Activated naive CD4-positive, alpha-beta T cell treated with anti-CD3 and anti-CD28 coated beads, Interleukin-2, amount 50 U/mL, for 16 hours (primary cell): ENCODE measurements at regions not wholly inside any gene's neighbourhood (a gene's known extent, or its start where the extent isn't known, plus 50 kb on each side); places are given as distances from the start of the nearest gene placed in this dataset.
A peak's percentile ranks its signal among the peaks of the same experiment; 100 is the strongest.

Experiments
- DNase-seq: peaks from one replicate; pipeline ENCODE4 v3.0.0-alpha.2; 2020

DNA sequence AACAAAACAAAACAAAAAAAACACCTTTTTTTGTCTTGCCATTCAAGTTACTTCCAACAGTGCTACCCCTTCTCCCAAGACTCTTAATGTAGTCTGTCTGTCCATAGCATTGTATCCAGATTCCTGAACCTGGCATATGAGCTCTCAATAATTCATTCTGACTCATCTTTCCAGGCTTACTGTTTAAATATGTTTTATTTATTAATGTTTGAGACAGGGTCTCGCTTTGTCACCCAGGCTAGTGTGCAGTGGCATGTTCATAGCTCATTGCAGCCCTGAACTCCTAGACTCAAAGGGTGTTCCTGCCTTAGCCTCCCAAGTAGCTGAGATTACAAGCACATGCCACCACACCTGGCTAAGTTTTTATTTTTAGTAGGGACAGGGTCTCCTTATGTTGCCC, 208.0 kb upstream of the DMRT1 start:
- no peak for DNase-seq

DNA sequence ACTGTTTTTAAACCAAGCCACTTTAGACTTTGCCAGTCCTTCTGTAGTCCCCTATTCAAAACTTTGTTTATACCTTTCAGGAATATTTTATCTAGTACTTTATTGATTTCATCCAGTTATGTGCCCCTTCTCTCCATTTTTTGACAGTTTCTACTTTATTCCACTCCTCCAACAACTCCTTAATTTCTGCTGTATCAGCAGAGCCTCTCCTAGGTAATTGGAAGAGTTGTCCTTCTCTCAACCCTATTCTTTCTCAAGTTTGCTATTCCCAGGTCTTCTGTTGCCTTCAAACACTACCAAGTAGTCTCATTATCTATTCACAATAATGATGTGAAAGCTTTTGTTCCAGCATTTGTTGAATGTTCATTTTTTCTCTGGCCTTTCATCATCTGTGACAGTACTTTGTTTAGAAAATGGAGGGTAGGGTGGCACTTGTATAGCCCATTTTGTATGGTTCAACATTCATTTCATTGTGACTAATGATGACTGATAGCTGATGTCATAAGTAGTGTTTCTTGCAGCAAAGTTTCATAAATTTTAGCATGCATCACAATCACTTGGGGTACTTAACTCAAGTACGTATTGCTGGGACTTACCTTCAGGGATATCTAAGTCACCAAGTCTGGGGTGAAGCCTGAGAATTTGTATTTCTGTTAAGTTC, 204.4 kb upstream of the DMRT1 start:
- no peak for DNase-seq

DNA sequence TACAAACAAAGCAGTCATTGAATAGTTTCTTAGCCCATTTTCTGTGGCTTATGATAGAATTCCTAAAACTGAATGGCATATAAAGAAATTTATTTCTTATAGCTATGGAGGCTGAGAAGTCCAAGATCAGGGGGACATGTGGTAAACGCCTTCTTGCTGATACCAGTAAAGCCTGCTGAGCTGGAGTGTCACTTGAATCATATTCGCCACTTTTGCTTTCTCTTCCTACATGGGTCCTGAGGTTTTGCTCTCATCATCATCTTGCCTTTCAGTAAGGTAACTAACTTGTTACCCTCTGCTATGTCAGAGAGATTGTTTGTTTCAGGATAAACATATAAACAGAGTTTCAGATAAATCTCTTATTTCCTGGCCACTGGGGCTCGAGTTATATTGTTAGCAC, 203.3 kb upstream of the DMRT1 start:
- DNase-seq = no peak

DNA sequence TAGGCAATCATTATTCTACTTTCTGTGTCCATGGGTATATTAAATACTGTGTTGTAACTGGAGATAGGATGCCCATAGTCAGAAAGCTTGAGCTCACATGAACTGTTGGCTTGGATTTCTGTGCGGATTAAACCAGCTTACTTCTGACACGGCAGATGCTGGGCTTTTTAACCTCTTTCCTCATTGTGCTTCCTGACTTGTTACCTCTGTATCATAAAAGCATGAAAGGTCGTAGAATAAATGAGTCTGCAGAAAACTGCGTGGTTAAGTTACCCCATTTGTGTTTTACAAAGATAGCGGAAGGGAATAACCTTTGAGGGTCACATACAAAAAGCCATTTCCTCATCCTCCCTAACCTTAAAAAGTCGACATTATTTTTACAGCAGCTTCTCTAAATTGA, 199.5 kb upstream of the DMRT1 start:
- no peak for DNase-seq

- no peak for DNase-seq
Observed at GRCh38 chr9:643966-644365, 197.5 kb upstream of the DMRT1 start.

- no peak for DNase-seq
Observed at GRCh38 chr9:647522-647921, 194.0 kb upstream of the DMRT1 start.

DNA sequence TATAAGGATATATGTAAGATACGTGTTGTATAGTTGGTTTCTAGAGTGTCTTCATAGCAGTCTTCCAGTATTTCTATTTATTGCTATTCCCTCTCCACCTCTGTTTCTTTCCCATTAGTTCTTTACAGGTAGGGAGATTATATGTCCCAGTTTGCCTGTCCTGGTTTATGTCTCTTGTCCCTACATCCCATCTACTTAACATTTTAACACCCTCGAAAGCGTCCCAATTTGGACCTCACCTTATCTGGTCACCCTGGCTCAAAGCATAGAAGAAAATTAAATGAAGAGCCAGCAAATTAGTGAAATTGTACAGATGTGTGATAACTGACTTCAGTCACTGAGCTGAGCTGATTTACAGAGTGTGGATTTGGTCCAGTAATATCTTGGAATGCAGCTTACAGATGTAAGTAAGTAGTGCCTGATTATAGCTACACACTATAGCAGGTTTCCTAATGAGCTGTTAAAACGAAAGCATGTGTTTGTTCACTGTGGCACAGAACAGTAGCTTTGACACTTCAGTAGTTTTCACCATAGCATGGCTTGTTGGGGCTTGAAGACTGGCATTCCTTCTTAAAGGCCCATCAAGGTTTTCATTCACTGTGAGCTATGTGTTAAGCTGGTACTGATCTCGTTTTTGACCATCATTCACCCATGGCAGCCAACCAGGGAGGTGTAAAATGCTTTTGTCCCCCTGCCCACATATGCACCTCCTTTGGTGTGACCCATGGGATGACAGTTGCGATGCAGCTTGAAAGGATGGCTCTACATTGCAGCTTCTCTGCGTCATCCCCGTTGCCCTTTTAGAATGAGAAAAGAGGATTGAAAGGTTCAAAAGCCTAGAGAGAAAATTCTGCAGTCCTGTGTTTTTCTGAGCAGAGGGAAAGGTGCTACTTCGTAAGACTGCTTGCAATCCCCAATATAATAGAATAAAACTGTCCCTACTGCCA, 192.1 kb upstream of the DMRT1 start:
- DNase-seq = no peak

DNA sequence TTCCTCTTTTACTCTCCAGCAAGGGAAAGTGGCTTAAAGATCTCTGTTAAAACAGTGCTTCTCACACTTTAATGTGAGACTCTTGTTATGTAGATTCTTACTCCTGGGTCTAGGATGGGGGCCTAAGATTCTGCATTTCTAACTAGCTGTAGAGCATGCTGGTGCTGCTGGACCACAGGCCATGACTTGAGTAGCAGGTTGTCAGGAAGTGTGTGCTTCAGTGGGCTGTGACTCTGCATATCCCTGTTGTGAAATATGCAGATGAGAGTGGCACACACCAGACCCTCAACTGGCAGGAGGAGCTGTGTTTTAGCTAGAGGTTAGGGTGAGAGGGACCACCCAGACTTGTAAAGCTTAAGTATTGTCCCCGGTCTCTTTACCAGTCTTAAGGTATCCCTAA, 191.1 kb upstream of the DMRT1 start:
- no peak for DNase-seq

DNA sequence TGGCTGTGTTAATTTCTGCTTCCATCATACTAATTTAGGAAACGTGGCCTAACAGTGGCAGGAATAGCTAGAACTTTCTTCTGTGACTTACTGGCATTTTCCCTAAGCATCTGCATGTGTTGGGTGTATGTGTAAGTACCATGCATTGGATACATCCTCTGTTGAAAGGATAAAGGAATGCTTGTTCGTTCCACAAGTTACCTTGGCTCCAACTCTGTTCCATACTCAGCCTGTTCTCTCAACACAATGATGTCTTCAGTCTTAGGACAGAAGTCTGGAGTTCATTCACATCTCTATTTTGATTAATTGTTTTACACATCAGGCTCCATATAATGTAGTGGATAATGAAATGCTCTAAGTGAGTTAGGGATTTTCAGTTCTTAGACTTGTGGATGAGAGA, 190.1 kb upstream of the DMRT1 start:
- no peak for DNase-seq

GRCh38 chr9:652914-653313, 188.6 kb upstream of the DMRT1 start:
- DNase-seq = no peak

GRCh38 chr9:653421-653820, 188.1 kb upstream of the DMRT1 start:
- DNase-seq = no peak

GRCh38 chr9:653856-654387, 187.6 kb upstream of the DMRT1 start:
- no peak for DNase-seq

DNA sequence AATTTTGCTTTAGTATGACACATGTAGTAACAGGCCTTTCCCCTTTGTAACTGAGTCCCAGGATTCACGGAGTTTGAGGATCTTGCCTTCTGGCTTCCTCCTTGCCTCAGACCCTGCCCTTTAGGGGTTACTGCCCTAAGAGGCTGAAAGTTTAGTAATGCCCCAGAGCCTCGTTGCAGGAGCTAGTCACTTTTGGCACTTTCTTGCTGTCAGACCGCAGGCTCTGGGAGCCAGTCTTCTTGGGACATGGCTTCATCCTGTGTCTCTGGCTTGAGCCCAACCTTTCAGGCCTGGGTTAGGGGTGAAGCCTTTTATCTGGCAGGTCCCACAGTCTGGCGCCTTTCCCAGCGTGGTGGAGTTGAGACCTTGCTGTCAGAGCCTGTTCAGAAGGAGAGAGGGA, 185.6 kb upstream of the DMRT1 start:
- no peak for DNase-seq

DNA sequence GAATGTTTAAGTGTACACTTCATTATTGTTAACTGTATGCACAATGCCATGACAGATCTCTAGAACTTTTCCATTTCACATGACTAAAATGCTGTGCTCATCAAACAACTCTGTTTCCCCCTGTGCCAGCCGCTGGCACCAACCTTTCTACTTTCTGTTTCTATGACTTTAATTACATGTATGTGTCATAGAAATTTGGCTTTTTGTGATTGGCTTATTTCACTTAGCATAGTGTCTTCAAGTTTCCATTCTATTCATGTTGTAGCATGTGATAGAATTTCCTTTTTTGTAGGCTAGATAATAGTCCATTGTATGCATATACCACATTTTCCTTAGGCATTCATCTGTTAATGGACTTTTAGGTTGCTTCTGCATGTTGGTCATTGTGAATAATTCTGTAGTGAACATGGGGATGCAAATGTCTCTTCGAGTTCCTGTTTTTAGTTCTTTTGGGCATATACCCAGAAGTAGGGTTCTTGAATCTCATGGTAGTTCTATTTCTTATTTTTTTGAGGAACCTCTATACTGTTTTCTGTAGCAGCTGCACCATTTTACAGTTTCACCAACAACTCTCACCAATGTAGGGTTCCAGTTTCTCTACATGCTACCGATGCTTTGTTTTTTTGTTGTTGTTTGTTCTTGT, 184.4 kb upstream of the DMRT1 start:
- DNase-seq = peak; percentile 42

GRCh38 chr9:659286-659685, 182.2 kb upstream of the DMRT1 start:
- no peak for DNase-seq

- no peak for DNase-seq
Observed at GRCh38 chr9:660227-660626, 181.3 kb upstream of the DMRT1 start.

DNA sequence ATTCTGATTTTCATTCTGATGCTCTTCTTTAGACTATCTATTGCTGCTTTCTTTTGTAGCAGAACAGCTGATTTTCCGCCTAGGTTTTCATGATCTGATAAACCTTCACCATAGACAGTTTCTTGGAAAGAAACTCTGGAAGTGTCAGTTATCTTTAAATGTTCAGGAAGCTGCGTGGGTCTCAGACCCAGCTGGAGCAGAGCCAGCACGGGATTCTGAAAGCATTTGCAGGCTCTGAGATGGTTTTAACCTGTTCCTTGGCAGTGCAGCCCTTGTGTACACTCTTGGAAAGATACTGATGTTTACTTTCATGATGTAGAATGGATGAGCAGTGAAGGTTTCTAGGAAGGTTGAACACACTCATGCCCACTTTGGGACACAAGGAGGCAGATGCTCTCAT, 178.0 kb upstream of the DMRT1 start:
- DNase-seq = no peak

GRCh38 chr9:665296-665695, 176.2 kb upstream of the DMRT1 start:
- no peak for DNase-seq

DNA sequence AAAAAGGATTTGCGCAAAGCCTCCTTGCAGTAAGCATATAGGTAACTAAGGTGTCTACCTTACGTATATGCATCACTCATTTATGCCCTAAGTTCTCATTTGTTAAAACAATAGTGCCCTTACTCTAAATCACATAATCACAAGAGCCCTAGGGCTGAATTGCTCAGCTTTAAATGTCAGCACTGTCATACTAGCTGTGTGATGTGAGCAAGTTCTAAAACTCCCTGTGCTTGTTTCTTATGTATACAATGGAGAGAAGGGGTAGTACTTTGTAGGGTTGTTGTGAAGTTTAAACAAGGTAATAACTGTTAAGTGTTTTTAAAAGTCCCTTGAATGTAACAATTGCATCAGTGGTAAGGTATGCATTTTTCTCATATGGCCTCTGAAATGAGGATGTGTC, 169.5 kb upstream of the DMRT1 start:
- DNase-seq = no peak

GRCh38 chr9:672851-673250, 168.6 kb upstream of the DMRT1 start:
- DNase-seq = no peak

DNA sequence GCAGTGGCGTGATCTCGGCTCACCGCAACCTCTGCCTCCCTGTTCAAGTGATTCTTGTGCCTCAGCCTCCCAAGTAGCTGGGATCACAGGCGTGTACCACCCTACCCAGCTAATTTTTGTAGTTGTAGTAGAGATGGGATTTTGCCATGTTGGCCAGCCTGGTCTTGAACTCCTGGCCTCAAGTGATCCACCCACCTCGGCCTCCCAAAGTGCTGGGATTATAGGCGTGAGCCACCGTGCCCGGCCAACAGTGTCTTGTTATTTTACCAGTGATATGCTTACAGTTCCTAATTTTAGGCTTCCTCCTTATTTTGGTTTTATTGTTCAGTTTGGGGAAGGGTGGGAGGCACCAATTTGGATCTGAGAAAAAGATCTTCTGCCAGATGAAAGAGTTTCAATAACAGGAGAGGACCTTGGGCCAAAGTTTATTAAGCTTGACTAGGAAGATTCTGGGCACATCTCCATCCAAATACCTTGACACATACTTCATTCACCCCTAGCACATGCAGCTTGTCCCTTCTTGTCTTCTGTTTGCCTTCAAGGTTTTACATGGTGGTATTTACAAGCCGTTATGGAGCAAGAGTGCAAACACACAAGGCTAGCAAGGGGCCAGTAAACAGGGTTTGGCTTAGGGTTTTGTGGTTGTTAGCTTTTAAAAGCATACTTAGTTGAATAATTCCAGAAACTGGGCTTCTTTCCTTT, 168.1 kb upstream of the DMRT1 start:
- DNase-seq = no peak

- DNase-seq = no peak
Observed at GRCh38 chr9:673966-674526, 167.5 kb upstream of the DMRT1 start.
